ENCODE measurements at regions not wholly inside any gene's neighbourhood (a gene's known extent, or its start where the extent isn't known, plus 50 kb on each side); places are given as distances from the start of the nearest gene placed in this dataset.

DNA sequence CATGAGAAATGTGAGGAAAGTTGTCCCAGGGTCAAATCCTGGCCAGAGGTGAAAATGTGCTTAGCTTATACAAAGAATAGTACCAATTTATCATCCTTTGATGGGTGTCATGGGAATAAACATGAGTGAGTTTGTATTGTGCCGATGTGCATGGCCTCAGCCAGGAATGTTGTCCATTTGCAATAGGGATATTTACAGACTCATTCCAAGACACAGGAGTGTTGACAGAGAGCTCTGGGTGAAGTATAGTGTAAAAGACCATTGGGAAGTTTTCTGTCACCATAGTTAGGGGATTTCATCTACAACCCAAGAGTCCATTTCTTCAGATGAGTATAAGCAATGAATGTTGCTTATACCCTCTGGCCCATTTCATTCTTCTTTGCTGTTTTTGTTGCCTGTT, 160.1 kb downstream of the DMAC1 start:
- TF ChIP-seq, protein P1, sequence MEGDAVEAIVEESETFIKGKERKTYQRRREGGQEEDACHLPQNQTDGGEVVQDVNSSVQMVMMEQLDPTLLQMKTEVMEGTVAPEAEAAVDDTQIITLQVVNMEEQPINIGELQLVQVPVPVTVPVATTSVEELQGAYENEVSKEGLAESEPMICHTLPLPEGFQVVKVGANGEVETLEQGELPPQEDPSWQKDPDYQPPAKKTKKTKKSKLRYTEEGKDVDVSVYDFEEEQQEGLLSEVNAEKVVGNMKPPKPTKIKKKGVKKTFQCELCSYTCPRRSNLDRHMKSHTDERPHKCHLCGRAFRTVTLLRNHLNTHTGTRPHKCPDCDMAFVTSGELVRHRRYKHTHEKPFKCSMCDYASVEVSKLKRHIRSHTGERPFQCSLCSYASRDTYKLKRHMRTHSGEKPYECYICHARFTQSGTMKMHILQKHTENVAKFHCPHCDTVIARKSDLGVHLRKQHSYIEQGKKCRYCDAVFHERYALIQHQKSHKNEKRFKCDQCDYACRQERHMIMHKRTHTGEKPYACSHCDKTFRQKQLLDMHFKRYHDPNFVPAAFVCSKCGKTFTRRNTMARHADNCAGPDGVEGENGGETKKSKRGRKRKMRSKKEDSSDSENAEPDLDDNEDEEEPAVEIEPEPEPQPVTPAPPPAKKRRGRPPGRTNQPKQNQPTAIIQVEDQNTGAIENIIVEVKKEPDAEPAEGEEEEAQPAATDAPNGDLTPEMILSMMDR (IDR thresholded peaks at IDR 0.05; ENCODE audit: insufficient read depth, low read length): no peak
- TF ChIP-seq, protein P2, sequence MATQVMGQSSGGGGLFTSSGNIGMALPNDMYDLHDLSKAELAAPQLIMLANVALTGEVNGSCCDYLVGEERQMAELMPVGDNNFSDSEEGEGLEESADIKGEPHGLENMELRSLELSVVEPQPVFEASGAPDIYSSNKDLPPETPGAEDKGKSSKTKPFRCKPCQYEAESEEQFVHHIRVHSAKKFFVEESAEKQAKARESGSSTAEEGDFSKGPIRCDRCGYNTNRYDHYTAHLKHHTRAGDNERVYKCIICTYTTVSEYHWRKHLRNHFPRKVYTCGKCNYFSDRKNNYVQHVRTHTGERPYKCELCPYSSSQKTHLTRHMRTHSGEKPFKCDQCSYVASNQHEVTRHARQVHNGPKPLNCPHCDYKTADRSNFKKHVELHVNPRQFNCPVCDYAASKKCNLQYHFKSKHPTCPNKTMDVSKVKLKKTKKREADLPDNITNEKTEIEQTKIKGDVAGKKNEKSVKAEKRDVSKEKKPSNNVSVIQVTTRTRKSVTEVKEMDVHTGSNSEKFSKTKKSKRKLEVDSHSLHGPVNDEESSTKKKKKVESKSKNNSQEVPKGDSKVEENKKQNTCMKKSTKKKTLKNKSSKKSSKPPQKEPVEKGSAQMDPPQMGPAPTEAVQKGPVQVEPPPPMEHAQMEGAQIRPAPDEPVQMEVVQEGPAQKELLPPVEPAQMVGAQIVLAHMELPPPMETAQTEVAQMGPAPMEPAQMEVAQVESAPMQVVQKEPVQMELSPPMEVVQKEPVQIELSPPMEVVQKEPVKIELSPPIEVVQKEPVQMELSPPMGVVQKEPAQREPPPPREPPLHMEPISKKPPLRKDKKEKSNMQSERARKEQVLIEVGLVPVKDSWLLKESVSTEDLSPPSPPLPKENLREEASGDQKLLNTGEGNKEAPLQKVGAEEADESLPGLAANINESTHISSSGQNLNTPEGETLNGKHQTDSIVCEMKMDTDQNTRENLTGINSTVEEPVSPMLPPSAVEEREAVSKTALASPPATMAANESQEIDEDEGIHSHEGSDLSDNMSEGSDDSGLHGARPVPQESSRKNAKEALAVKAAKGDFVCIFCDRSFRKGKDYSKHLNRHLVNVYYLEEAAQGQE (IDR thresholded peaks at IDR 0.05; ENCODE audit: insufficient replicate concordance, low read depth): no peak
- TF ChIP-seq POLR2AphosphoS5 (IDR thresholded peaks at IDR 0.05; ENCODE audit: low read depth): no peak

Data from HL-60 (cell line).